ENCODE measurements at regions not wholly inside any gene's neighbourhood (a gene's known extent, or its start where the extent isn't known, plus 50 kb on each side); places are given as distances from the start of the nearest gene placed in this dataset.

- Histone ChIP-seq H3K36me3 (replicated peaks in 1 of 2; ENCODE audit: control insufficient read depth in 2 of 2, insufficient read depth in 2 of 2, low read length in 2 of 2) (no peaks in the 10 kb centered on the region), H2BK15ac (ENCODE audit: low read length) (no peak overlapping the region), H3K27ac (replicated peaks; ENCODE audit: low read length) (no peak overlapping the region), H3K9ac (ENCODE audit: low read depth, low read length, poor library complexity) (no peak overlapping the region), H2BK5ac (ENCODE audit: low read length) (no peak overlapping the region), H3K9me3 (replicated peaks in 1 of 2; ENCODE audit: control insufficient read depth in 2 of 2, insufficient read depth in 1 of 2, low read depth in 1 of 2, low read length in 2 of 2) (no peaks in the 10 kb centered on the region), H3K4ac (ENCODE audit: low read length) (no peak overlapping the region), H3K14ac (ENCODE audit: low read length) (no peak overlapping the region), H4K8ac (ENCODE audit: low read depth, low read length) (no peak overlapping the region), H3K18ac (ENCODE audit: low read length) (no peak overlapping the region), H2BK12ac (ENCODE audit: low read length) (no peak overlapping the region), H2BK120ac (ENCODE audit: low read depth, low read length) (no peak overlapping the region), H4K91ac (ENCODE audit: low read depth, low read length, poor library complexity) (no peak overlapping the region), H2AK5ac (ENCODE audit: low read depth, low read length) (no peak overlapping the region), H3K4me1 (ENCODE audit: control insufficient read depth in 2 of 2, insufficient read depth in 1 of 2, low read depth in 1 of 2, low read length in 2 of 2) (no peaks in the 10 kb centered on the region), H3K23ac (ENCODE audit: low read depth, low read length, poor library complexity) (no peak overlapping the region), H3K4me3 (ENCODE audit: low read length in 2 of 2) (no peak overlapping the region), H3K27me3 (ENCODE audit: control insufficient read depth in 3 of 3, insufficient read depth in 3 of 3, low read depth in 1 of 3, low read length in 3 of 3) (no peaks in the 10 kb centered on the region), H3K4me2 (ENCODE audit: insufficient read depth, low read length, poor library complexity, severe bottlenecking) (no peak overlapping the region), H3K79me1 (ENCODE audit: low read depth, low read length) (no peaks in the 10 kb centered on the region), H2AFZ (ENCODE audit: low read length) (no peak overlapping the region)
- no peak for DNase-seq (ENCODE audit: low spot score)
Measured at GRCh38 chr3:154522036-154522602, 92.1 kb upstream of the GPR149 start.

DNA sequence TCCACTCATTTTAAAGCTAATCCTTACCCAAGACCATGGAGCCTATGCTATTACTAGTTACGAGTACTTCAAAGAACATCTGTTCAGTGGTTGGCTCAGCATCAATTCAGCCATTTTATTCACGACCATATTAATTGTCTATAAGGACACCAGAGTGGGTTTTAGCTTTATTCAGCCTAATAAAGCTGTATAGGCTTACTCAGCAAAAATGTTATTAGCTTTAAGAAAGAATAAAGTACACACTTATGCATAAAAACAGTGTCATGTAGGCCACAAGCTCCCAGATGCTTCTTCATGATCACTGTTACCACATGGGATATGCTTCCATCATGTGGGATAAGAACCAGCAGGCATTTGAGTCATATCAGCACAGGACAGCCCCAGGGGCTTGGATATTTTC lies 87.4 kb upstream of the GPR149 start:
- no peak overlapping the region for H3K4me3 ChIP-seq (ENCODE audit: low read length in 2 of 2)

DNA sequence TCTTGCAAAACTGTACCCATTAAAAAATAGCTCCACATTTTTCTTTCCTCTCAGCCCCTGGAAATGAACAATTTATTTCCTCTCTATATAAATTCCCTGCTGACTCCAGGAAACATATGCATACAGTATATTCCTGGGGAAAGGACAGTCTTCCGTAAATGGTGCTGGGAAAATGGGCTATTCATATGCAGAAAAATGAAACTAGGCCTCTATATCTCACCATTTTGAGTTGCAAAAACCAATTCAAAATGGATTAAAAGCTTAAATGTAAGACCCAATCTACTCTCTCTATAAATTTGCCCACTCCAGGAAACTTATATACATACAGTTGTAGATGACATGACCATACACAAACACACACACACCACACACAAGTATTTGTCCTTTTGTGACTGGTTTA lies 85.9 kb upstream of the GPR149 start:
- Histone ChIP-seq H2BK120ac (ENCODE audit: low read depth, low read length) (no peak overlapping the region), H4K91ac (ENCODE audit: low read depth, low read length, poor library complexity) (no peak overlapping the region), H3K9ac (ENCODE audit: low read depth, low read length, poor library complexity) (no peak overlapping the region), H4K8ac (ENCODE audit: low read depth, low read length) (no peak overlapping the region), H3K4me2 (ENCODE audit: insufficient read depth, low read length, poor library complexity, severe bottlenecking) (no peak overlapping the region), H3K18ac (ENCODE audit: low read length) (no peak overlapping the region), H2BK12ac (ENCODE audit: low read length) (no peak overlapping the region), H2BK15ac (ENCODE audit: low read length) (no peak overlapping the region), H3K27me3 (ENCODE audit: control insufficient read depth in 3 of 3, insufficient read depth in 3 of 3, low read depth in 1 of 3, low read length in 3 of 3) (no peaks in the 10 kb centered on the region), H2BK5ac (ENCODE audit: low read length) (no peak overlapping the region), H3K4me3 (ENCODE audit: low read length in 2 of 2) (no peak overlapping the region), H3K79me1 (ENCODE audit: low read depth, low read length) (no peaks in the 10 kb centered on the region), H2AK5ac (ENCODE audit: low read depth, low read length) (no peak overlapping the region), H3K36me3 (replicated peaks in 1 of 2; ENCODE audit: control insufficient read depth in 2 of 2, insufficient read depth in 2 of 2, low read length in 2 of 2) (no peaks in the 10 kb centered on the region), H2AFZ (ENCODE audit: low read length) (no peak overlapping the region), H3K4me1 (ENCODE audit: control insufficient read depth in 2 of 2, insufficient read depth in 1 of 2, low read depth in 1 of 2, low read length in 2 of 2) (no peaks in the 10 kb centered on the region), H3K4ac (ENCODE audit: low read length) (no peak overlapping the region), H3K27ac (replicated peaks; ENCODE audit: low read length) (no peak overlapping the region), H3K23ac (ENCODE audit: low read depth, low read length, poor library complexity) (no peak overlapping the region), H3K9me3 (replicated peaks in 1 of 2; ENCODE audit: control insufficient read depth in 2 of 2, insufficient read depth in 1 of 2, low read depth in 1 of 2, low read length in 2 of 2) (no peaks in the 10 kb centered on the region), H3K14ac (ENCODE audit: low read length) (no peak overlapping the region)
- no CpG with 5 or more reads among the region's 1 CpG for WGBS, 2 donors (ENCODE audit: extremely low coverage in 2 of 2, insufficient read length in 2 of 2, insufficient replicate concordance in 1 of 2)
- DNase-seq (ENCODE audit: low spot score) = no peak

More for the DNA sequence above, 87.4 kb upstream of the GPR149 start:
- no peak overlapping the region for H2BK5ac ChIP-seq (ENCODE audit: low read length)
- no peak overlapping the region for H3K9ac ChIP-seq (ENCODE audit: low read depth, low read length, poor library complexity)
- H3K4ac ChIP-seq (ENCODE audit: low read length) = no peak overlapping the region
- H2BK15ac ChIP-seq (ENCODE audit: low read length) = no peak overlapping the region
- no peak overlapping the region for H2AK5ac ChIP-seq (ENCODE audit: low read depth, low read length)
- H2BK120ac ChIP-seq (ENCODE audit: low read depth, low read length) = no peak overlapping the region
- no peaks in the 10 kb centered on the region for H3K79me1 ChIP-seq (ENCODE audit: low read depth, low read length)
- no peak overlapping the region for H4K91ac ChIP-seq (ENCODE audit: low read depth, low read length, poor library complexity)
- H4K8ac ChIP-seq (ENCODE audit: low read depth, low read length) = no peak overlapping the region
- no peak overlapping the region for H2BK12ac ChIP-seq (ENCODE audit: low read length)
- no peak overlapping the region for H2AFZ ChIP-seq (ENCODE audit: low read length)
- H3K4me2 ChIP-seq (ENCODE audit: insufficient read depth, low read length, poor library complexity, severe bottlenecking) = no peak overlapping the region
- no peak overlapping the region for H3K14ac ChIP-seq (ENCODE audit: low read length)
- WGBS, 2 donors (ENCODE audit: extremely low coverage in 2 of 2, insufficient read length in 2 of 2, insufficient replicate concordance in 1 of 2) = no CpG with 5 or more reads among the region's 2 CpGs
- H3K27ac ChIP-seq (replicated peaks; ENCODE audit: low read length) = no peak overlapping the region
- H3K4me1 ChIP-seq (ENCODE audit: control insufficient read depth in 2 of 2, insufficient read depth in 1 of 2, low read depth in 1 of 2, low read length in 2 of 2) = no peaks in the 10 kb centered on the region
- H3K27me3 ChIP-seq (ENCODE audit: control insufficient read depth in 3 of 3, insufficient read depth in 3 of 3, low read depth in 1 of 3, low read length in 3 of 3) = no peaks in the 10 kb centered on the region
- DNase-seq (ENCODE audit: low spot score) = no peak
- H3K18ac ChIP-seq (ENCODE audit: low read length) = no peak overlapping the region
- H3K23ac ChIP-seq (ENCODE audit: low read depth, low read length, poor library complexity) = no peak overlapping the region
- no peaks in the 10 kb centered on the region for H3K36me3 ChIP-seq (replicated peaks in 1 of 2; ENCODE audit: control insufficient read depth in 2 of 2, insufficient read depth in 2 of 2, low read length in 2 of 2)
- H3K9me3 ChIP-seq (replicated peaks in 1 of 2; ENCODE audit: control insufficient read depth in 2 of 2, insufficient read depth in 1 of 2, low read depth in 1 of 2, low read length in 2 of 2) = no peaks in the 10 kb centered on the region

GRCh38 chr3:154510780-154511179 lies 80.8 kb upstream of the GPR149 start:
- Histone ChIP-seq H3K14ac (ENCODE audit: low read length) (no peak overlapping the region), H2BK5ac (ENCODE audit: low read length) (no peak overlapping the region), H3K4ac (ENCODE audit: low read length) (no peak overlapping the region), H3K9ac (ENCODE audit: low read depth, low read length, poor library complexity) (no peak overlapping the region), H2BK12ac (ENCODE audit: low read length) (no peak overlapping the region), H2AK5ac (ENCODE audit: low read depth, low read length) (no peak overlapping the region), H3K36me3 (replicated peaks in 1 of 2; ENCODE audit: control insufficient read depth in 2 of 2, insufficient read depth in 2 of 2, low read length in 2 of 2) (no peaks in the 10 kb centered on the region), H2BK120ac (ENCODE audit: low read depth, low read length) (no peak overlapping the region), H3K27me3 (ENCODE audit: control insufficient read depth in 3 of 3, insufficient read depth in 3 of 3, low read depth in 1 of 3, low read length in 3 of 3) (no peaks in the 10 kb centered on the region), H4K8ac (ENCODE audit: low read depth, low read length) (no peak overlapping the region), H2AFZ (ENCODE audit: low read length) (no peak overlapping the region), H3K18ac (ENCODE audit: low read length) (no peak overlapping the region), H3K27ac (replicated peaks; ENCODE audit: low read length) (no peak overlapping the region), H3K23ac (ENCODE audit: low read depth, low read length, poor library complexity) (no peak overlapping the region), H3K4me1 (ENCODE audit: control insufficient read depth in 2 of 2, insufficient read depth in 1 of 2, low read depth in 1 of 2, low read length in 2 of 2) (no peaks in the 10 kb centered on the region), H2BK15ac (ENCODE audit: low read length) (no peak overlapping the region), H3K79me1 (ENCODE audit: low read depth, low read length) (no peaks in the 10 kb centered on the region), H3K4me2 (ENCODE audit: insufficient read depth, low read length, poor library complexity, severe bottlenecking) (no peak overlapping the region), H3K4me3 (ENCODE audit: low read length in 2 of 2) (no peak overlapping the region), H4K91ac (ENCODE audit: low read depth, low read length, poor library complexity) (no peak overlapping the region), H3K9me3 (replicated peaks in 1 of 2; ENCODE audit: control insufficient read depth in 2 of 2, insufficient read depth in 1 of 2, low read depth in 1 of 2, low read length in 2 of 2) (no peaks in the 10 kb centered on the region)
- no CpG with 5 or more reads among the region's 2 CpGs for WGBS, 2 donors (ENCODE audit: extremely low coverage in 2 of 2, insufficient read length in 2 of 2, insufficient replicate concordance in 1 of 2)
- no peak for DNase-seq (ENCODE audit: low spot score)
